Trophoblast cell (in vitro differentiated cells and primary cell): ENCODE measurements at regions not wholly inside any gene's neighbourhood (a gene's known extent, or its start where the extent isn't known, plus 50 kb on each side); places are given as distances from the start of the nearest gene placed in this dataset.

Experiments used
- DNase-seq, 2 donors: peaks; one replicate each; pipeline ENCODE4 v3.0.0-alpha.2; 2016
- H2AFZ ChIP-seq: 2 replicates; pipeline ENCODE4 v1.6.1; 2013; ENCODE audit warnings: low read length, moderate library complexity, mild to moderate bottlenecking; ENCODE audit not compliant: insufficient read depth, poor library complexity
- H2AK5ac ChIP-seq: 2 replicates; pipeline ENCODE4 v1.6.1; 2013; ENCODE audit warnings: mild to moderate bottlenecking, low read length
- H2BK120ac ChIP-seq: 2 replicates; pipeline ENCODE4 v1.6.1; 2013; ENCODE audit warnings: low read length, mild to moderate bottlenecking, moderate library complexity; ENCODE audit not compliant: insufficient read depth, poor library complexity
- H2BK12ac ChIP-seq: 2 replicates; pipeline ENCODE4 v1.6.1; 2013; ENCODE audit warnings: mild to moderate bottlenecking, low read length, moderate library complexity
- H2BK5ac ChIP-seq: 2 replicates; pipeline ENCODE4 v1.6.1; 2013; ENCODE audit warnings: low read length, low read depth, moderate library complexity, mild to moderate bottlenecking; ENCODE audit not compliant: poor library complexity
- H3K14ac ChIP-seq: 2 replicates; pipeline ENCODE4 v1.6.1; 2013; ENCODE audit warnings: mild to moderate bottlenecking, low read length
- H3K18ac ChIP-seq: 2 replicates; pipeline ENCODE4 v1.6.1; 2013; ENCODE audit warnings: mild to moderate bottlenecking, low read length
- H3K23ac ChIP-seq: 2 replicates; pipeline ENCODE4 v1.6.1; 2013; ENCODE audit warnings: low read length
- H3K27ac ChIP-seq: 2 replicates; pipeline ENCODE4 v1.5.1; 2013; ENCODE audit warnings: low read depth, mild to moderate bottlenecking, inconsistent platforms, low read length, moderate library complexity
- H3K27me3 ChIP-seq: 2 replicates; pipeline ENCODE4 v1.6.1; 2013; ENCODE audit warnings: inconsistent platforms, mild to moderate bottlenecking, low read length, moderate library complexity; ENCODE audit not compliant: insufficient read depth
- H3K36me3 ChIP-seq, 2 experiments: 1 replicate in 1 of 2; 2 replicates in 1 of 2; pipeline ENCODE4 v1.6.1; 2013; ENCODE audit warnings: low read length in 2 of 2, mild to moderate bottlenecking in 2 of 2, moderate library complexity in 1 of 2; ENCODE audit not compliant: insufficient read depth in 2 of 2, control insufficient read depth in 1 of 2
- H3K4ac ChIP-seq: 2 replicates; pipeline ENCODE4 v1.6.1; 2013; ENCODE audit warnings: low read depth, mild to moderate bottlenecking, low read length, moderate library complexity
- H3K4me1 ChIP-seq, 2 experiments: 1 replicate in 1 of 2; 2 replicates in 1 of 2; pipeline ENCODE4 v1.6.1; 2013; ENCODE audit warnings: low read length in 2 of 2, mild to moderate bottlenecking in 2 of 2, moderate library complexity in 1 of 2; ENCODE audit not compliant: insufficient read depth in 2 of 2, control insufficient read depth in 1 of 2
- H3K4me2 ChIP-seq: 2 replicates; pipeline ENCODE4 v1.6.1; 2013; ENCODE audit warnings: inconsistent platforms, mild to moderate bottlenecking, low read length, moderate library complexity
- H3K4me3 ChIP-seq: 2 replicates; pipeline ENCODE4 v1.5.1; 2013; ENCODE audit warnings: mild to moderate bottlenecking, low read depth, low read length, inconsistent platforms
- H3K79me1 ChIP-seq: one replicate; pipeline ENCODE4 v1.6.1; 2013; ENCODE audit warnings: low read length
- H3K79me2 ChIP-seq: 2 replicates; pipeline ENCODE4 v1.6.1; 2013; ENCODE audit warnings: low read length, mild to moderate bottlenecking; ENCODE audit not compliant: control insufficient read depth, insufficient read depth, poor library complexity
- H3K9ac ChIP-seq: 2 replicates; pipeline ENCODE4 v1.6.1; 2013; ENCODE audit warnings: mild to moderate bottlenecking, low read length
- H3K9me3 ChIP-seq: 2 replicates; pipeline ENCODE4 v1.6.1; 2013; ENCODE audit warnings: low read depth, mild to moderate bottlenecking, control low read depth, inconsistent platforms, low read length; ENCODE audit not compliant: insufficient read depth
- H4K12ac ChIP-seq: 2 replicates; pipeline ENCODE4 v1.6.1; 2013; ENCODE audit warnings: low read depth, mild to moderate bottlenecking, low read length, moderate library complexity
- H4K8ac ChIP-seq: 2 replicates; pipeline ENCODE4 v1.6.1; 2013; ENCODE audit warnings: low read depth, mild to moderate bottlenecking, low read length, moderate library complexity
- H4K91ac ChIP-seq: one replicate; pipeline ENCODE4 v1.6.1; 2013; ENCODE audit warnings: low read depth, mild to moderate bottlenecking, low read length, moderate library complexity
- WGBS: extraction: QIAGEN DNeasy Blood & Tissue Kit; methylation state at CpG from one replicate; pipeline ENCODE4 v1.1.7; 2013; ENCODE audit warnings: missing lambda C conversion rate; ENCODE audit not compliant: insufficient read length, insufficient coverage; ENCODE audit errors: extremely low coverage; 5-methylcytosine and 5-hydroxymethylcytosine counted together

- Histone ChIP-seq H4K12ac (no peak overlapping the region), H3K4ac (no peak overlapping the region), H4K8ac (no peak overlapping the region), H3K36me3 (no peaks in the 10 kb centered on the region), H2BK12ac (no peak overlapping the region), H3K4me2 (no peak overlapping the region), H3K27ac (no peak overlapping the region), H3K9ac (no peak overlapping the region), H3K9me3 (no peaks in the 10 kb centered on the region), H2BK120ac (no peak overlapping the region), H4K91ac (no peak overlapping the region), H3K4me3 (no peak overlapping the region), H3K18ac (no peak overlapping the region), H3K14ac (no peak overlapping the region), H3K79me1 (no peaks in the 10 kb centered on the region), H2BK5ac (no peak overlapping the region), H2AK5ac (no peak overlapping the region), H3K79me2 (no peaks in the 10 kb centered on the region), H3K27me3 (no peaks in the 10 kb centered on the region), H2AFZ (no peak overlapping the region), H3K4me1 (peaks cover 3 to 4% of the 10 kb centered on the region in 2 experiments), H3K23ac (no peak overlapping the region)
- no peak for DNase-seq
These were observed 209.3 kb downstream of the RNF144B start for GRCh38 chr6:18596531-18596835.

- no peak overlapping the region for H3K9ac ChIP-seq
- no peak overlapping the region for H2BK12ac ChIP-seq
- no peaks in the 10 kb centered on the region for H3K9me3 ChIP-seq
- H3K14ac ChIP-seq: no peak overlapping the region
- no CpG with 5 or more reads among the region's 4 CpGs for WGBS
- no peak overlapping the region for H3K18ac ChIP-seq
- no peak overlapping the region for H3K4me3 ChIP-seq
- H2AFZ ChIP-seq: no peak overlapping the region
- no peaks in the 10 kb centered on the region for H3K79me1 ChIP-seq
- H4K12ac ChIP-seq: no peak overlapping the region
- H3K4me1 ChIP-seq: peaks cover 3 to 4% of the 10 kb centered on the region in 2 experiments
- no peak overlapping the region for H3K4me2 ChIP-seq
- H2BK5ac ChIP-seq: no peak overlapping the region
- no peak for DNase-seq
- H3K27me3 ChIP-seq: no peaks in the 10 kb centered on the region
- no peaks in the 10 kb centered on the region for H3K36me3 ChIP-seq
- H2BK120ac ChIP-seq: no peak overlapping the region
- no peak overlapping the region for H2AK5ac ChIP-seq
- H3K27ac ChIP-seq: no peak overlapping the region
- H4K8ac ChIP-seq: no peak overlapping the region
- H3K23ac ChIP-seq: no peak overlapping the region
- H4K91ac ChIP-seq: no peak overlapping the region
- no peak overlapping the region for H3K4ac ChIP-seq
- no peaks in the 10 kb centered on the region for H3K79me2 ChIP-seq
These were observed 211.6 kb downstream of the RNF144B start for GRCh38 chr6:18598551-18599264.

- H3K4ac ChIP-seq: no peak overlapping the region
- H3K36me3 ChIP-seq: no peaks in the 10 kb centered on the region
- H3K4me1 ChIP-seq: peaks cover 3 to 4% of the 10 kb centered on the region in 2 experiments
- no peak overlapping the region for H3K4me2 ChIP-seq
- no peak overlapping the region for H3K9ac ChIP-seq
- no peaks in the 10 kb centered on the region for H3K79me2 ChIP-seq
- DNase-seq: no peak
- H2AK5ac ChIP-seq: no peak overlapping the region
- no peak overlapping the region for H3K14ac ChIP-seq
- no peak overlapping the region for H2AFZ ChIP-seq
- no peak overlapping the region for H4K8ac ChIP-seq
- H3K27me3 ChIP-seq: no peaks in the 10 kb centered on the region
- no peak overlapping the region for H3K23ac ChIP-seq
- H4K12ac ChIP-seq: no peak overlapping the region
- H3K4me3 ChIP-seq: no peak overlapping the region
- H3K27ac ChIP-seq: no peak overlapping the region
- H2BK12ac ChIP-seq: no peak overlapping the region
- no peaks in the 10 kb centered on the region for H3K79me1 ChIP-seq
- WGBS: no CpG with 5 or more reads among the region's 2 CpGs
- H2BK5ac ChIP-seq: no peak overlapping the region
- H3K18ac ChIP-seq: no peak overlapping the region
- H3K9me3 ChIP-seq: no peaks in the 10 kb centered on the region
- no peak overlapping the region for H4K91ac ChIP-seq
- H2BK120ac ChIP-seq: no peak overlapping the region
These were observed 213.1 kb downstream of the RNF144B start for GRCh38 chr6:18600255-18600654.

GRCh38 chr6:18601516-18602020 is 214.4 kb downstream of the RNF144B start:
- DNase-seq: no peak
- Histone ChIP-seq H3K27me3 (no peaks in the 10 kb centered on the region), H3K79me1 (no peaks in the 10 kb centered on the region), H3K14ac (no peak overlapping the region), H2BK12ac (no peak overlapping the region), H4K91ac (no peak overlapping the region), H3K27ac (no peak overlapping the region), H4K8ac (no peak overlapping the region), H3K9ac (no peak overlapping the region), H2BK120ac (no peak overlapping the region), H2BK5ac (no peak overlapping the region), H3K4me1 (peaks cover 3 to 4% of the 10 kb centered on the region in 2 experiments), H3K23ac (no peak overlapping the region), H3K4ac (no peak overlapping the region), H3K36me3 (no peaks in the 10 kb centered on the region), H3K4me2 (no peak overlapping the region), H3K9me3 (no peaks in the 10 kb centered on the region), H4K12ac (no peak overlapping the region), H3K79me2 (no peaks in the 10 kb centered on the region), H3K18ac (no peak overlapping the region), H2AK5ac (no peak overlapping the region), H2AFZ (no peak overlapping the region), H3K4me3 (no peak overlapping the region)
- WGBS: no CpG with 5 or more reads among the region's 5 CpGs
